HUDEP-2 (cell line): ENCODE measurements at regions not wholly inside any gene's neighbourhood (a gene's known extent, or its start where the extent isn't known, plus 50 kb on each side); places are given as distances from the start of the nearest gene placed in this dataset.
"Not testable (repeated sequence)": the region's sequence is repeated elsewhere in the genome, so short reads cannot be mapped to it uniquely, and the experiment has no call there.

Source experiments
- DNase-seq, 76 experiments: peaks; one replicate each; lab custom pipeline; 2025; ENCODE audit not compliant: unreplicated experiment in 76 of 76; lab: John Stamatoyannopoulos, UW

- no peak for DNase-seq
These were observed 586.4 kb downstream of the GATA3 start for GRCh38 chr10:8640878-8641277.

- no peak for DNase-seq
These were observed 601.8 kb downstream of the GATA3 start for GRCh38 chr10:8656261-8656660.

- no peak for DNase-seq
These were observed 605.5 kb downstream of the GATA3 start for GRCh38 chr10:8659982-8660381.

- no peak for DNase-seq
These were observed 607.4 kb downstream of the GATA3 start for GRCh38 chr10:8661886-8662285.

- DNase-seq: no peak
These were observed 608.6 kb downstream of the GATA3 start for GRCh38 chr10:8663131-8663530.

- DNase-seq: no peak
These were observed 610.8 kb downstream of the GATA3 start for GRCh38 chr10:8665322-8665721.

GRCh38 chr10:8670461-8670860 lies 616.0 kb downstream of the GATA3 start:
- DNase-seq: no peak

GRCh38 chr10:8674230-8674629 lies 619.7 kb downstream of the GATA3 start:
- no peak for DNase-seq

GRCh38 chr10:8677642-8678041 lies 623.2 kb downstream of the GATA3 start:
- no peak for DNase-seq

- DNase-seq: not testable (repeated sequence)
These were observed 630.4 kb downstream of the GATA3 start for GRCh38 chr10:8684916-8685315.

- DNase-seq: no peak
These were observed 634.4 kb downstream of the GATA3 start for GRCh38 chr10:8688881-8689280.

GRCh38 chr10:8691498-8692017 lies 637.1 kb downstream of the GATA3 start:
- DNase-seq: no peak

GRCh38 chr10:8693635-8694034 lies 639.1 kb downstream of the GATA3 start:
- DNase-seq: not testable (repeated sequence)

- no peak for DNase-seq
These were observed 642.3 kb downstream of the GATA3 start for GRCh38 chr10:8696746-8697145.

GRCh38 chr10:8700689-8701088 lies 646.2 kb downstream of the GATA3 start:
- DNase-seq: no peak

- DNase-seq: no peak
These were observed 647.7 kb downstream of the GATA3 start for GRCh38 chr10:8702181-8702580.

GRCh38 chr10:8705415-8705814 lies 650.9 kb downstream of the GATA3 start:
- DNase-seq: no peak

- DNase-seq: no peak
These were observed 658.2 kb downstream of the GATA3 start for GRCh38 chr10:8712656-8713055.

- DNase-seq: no peak
These were observed 665.5 kb downstream of the GATA3 start for GRCh38 chr10:8719971-8720370.

- no peak for DNase-seq
These were observed 667.2 kb downstream of the GATA3 start for GRCh38 chr10:8721650-8722049.

- no peak for DNase-seq
These were observed 668.3 kb downstream of the GATA3 start for GRCh38 chr10:8722835-8723234.

GRCh38 chr10:8725343-8725742 lies 670.9 kb downstream of the GATA3 start:
- DNase-seq: no peak

GRCh38 chr10:8726084-8726778 lies 671.7 kb downstream of the GATA3 start:
- DNase-seq: no peak
